ENCODE measurements at regions not wholly inside any gene's neighbourhood (a gene's known extent, or its start where the extent isn't known, plus 50 kb on each side); places are given as distances from the start of the nearest gene placed in this dataset.

DNA sequence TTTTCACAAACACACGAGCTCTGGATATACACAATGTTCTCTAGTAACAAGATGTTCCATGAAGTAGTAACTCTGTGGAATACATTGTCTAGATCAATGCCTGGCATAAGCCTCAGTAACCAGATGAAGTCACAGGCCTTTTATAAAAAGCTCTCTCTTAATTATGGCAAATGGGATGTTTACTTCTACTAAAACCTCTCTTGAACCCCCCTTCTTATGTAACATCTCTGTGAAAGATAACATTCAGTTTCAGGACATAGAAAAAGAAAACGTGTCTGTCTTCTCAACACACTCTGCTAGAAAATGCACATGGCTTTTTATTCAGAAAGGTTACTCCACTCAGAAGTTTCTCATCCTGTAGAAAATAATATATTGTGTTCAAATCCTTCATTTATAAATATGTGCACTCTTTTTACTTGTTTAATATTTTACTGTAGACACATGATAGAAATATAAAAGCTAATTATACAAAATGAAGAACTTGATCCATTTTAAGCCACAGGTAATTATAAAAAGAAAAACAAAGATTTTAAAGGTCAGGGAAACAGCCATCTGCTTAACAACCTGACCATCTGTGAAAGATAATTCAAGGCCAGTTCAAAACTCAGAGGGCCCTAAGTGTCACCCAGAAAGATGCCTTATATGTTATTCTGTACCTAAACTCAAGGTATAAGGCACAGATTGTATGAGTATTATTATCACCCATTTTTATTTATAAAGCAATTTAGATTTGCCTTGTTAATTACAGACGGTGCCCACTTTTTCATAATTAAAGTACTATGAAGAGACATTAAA is 812.0 kb downstream of the CDH18 start:
- ATAC-seq (ENCODE audit: insufficient read depth, low FRiP score) (no peak), DNase-seq (no peak)
- Histone ChIP-seq H3K27ac (ENCODE audit: low read depth in 1 of 2, low read length in 1 of 2) (no peak overlapping the region), H3K4me1 (ENCODE audit: control insufficient read depth in 5 of 5, insufficient read depth in 5 of 5, low read length in 5 of 5) (no peaks in the 10 kb centered on the region), H3K36me3 (ENCODE audit: control insufficient read depth in 4 of 4, insufficient read depth in 4 of 4, low read length in 4 of 4) (no peaks in the 10 kb centered on the region), H3K27me3 (ENCODE audit: control insufficient read depth in 3 of 3, insufficient read depth in 3 of 3, low read length in 2 of 3) (no peaks in the 10 kb centered on the region), H3K4me3 (no peak overlapping the region), H3K9ac (ENCODE audit: insufficient read depth in 1 of 2, low read length in 2 of 2) (no peak overlapping the region), H3K9me3 (ENCODE audit: control insufficient read depth in 4 of 4, insufficient read depth in 3 of 4, low read length in 3 of 4) (no peaks in the 10 kb centered on the region)
- 46 to 53% methylated on average over 3 of the region's 3 CpGs for WGBS, 2 donors
- TF ChIP-seq, protein P1, sequence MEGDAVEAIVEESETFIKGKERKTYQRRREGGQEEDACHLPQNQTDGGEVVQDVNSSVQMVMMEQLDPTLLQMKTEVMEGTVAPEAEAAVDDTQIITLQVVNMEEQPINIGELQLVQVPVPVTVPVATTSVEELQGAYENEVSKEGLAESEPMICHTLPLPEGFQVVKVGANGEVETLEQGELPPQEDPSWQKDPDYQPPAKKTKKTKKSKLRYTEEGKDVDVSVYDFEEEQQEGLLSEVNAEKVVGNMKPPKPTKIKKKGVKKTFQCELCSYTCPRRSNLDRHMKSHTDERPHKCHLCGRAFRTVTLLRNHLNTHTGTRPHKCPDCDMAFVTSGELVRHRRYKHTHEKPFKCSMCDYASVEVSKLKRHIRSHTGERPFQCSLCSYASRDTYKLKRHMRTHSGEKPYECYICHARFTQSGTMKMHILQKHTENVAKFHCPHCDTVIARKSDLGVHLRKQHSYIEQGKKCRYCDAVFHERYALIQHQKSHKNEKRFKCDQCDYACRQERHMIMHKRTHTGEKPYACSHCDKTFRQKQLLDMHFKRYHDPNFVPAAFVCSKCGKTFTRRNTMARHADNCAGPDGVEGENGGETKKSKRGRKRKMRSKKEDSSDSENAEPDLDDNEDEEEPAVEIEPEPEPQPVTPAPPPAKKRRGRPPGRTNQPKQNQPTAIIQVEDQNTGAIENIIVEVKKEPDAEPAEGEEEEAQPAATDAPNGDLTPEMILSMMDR (IDR thresholded peaks at IDR 0.05; ENCODE audit: control extremely low read depth, extremely low read depth), result no peak

DNA sequence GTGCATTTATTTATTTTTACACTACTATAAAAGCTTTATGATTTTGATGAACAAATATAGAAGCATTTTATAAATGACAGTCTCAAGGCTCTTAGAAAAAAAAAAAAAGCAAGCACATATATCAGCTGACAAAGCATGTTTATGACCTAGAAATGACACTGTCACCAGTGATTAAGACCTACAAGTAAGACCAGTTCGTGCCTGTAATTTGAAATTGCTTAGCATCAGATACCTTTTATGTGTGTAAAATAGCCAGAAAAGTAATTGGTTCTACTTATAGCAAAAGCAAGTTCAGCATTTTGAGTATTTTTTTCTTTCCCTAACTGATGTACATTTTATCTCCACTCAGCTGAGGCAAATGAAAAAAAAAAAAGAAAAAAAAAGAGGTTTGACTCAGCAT is 808.4 kb downstream of the CDH18 start:
- Histone ChIP-seq H3K36me3 (ENCODE audit: control insufficient read depth in 4 of 4, insufficient read depth in 4 of 4, low read length in 4 of 4) (no peaks in the 10 kb centered on the region), H3K4me1 (ENCODE audit: control insufficient read depth in 5 of 5, insufficient read depth in 5 of 5, low read length in 5 of 5) (no peaks in the 10 kb centered on the region), H3K4me3 (no peak overlapping the region), H3K27ac (ENCODE audit: low read depth in 1 of 2, low read length in 1 of 2) (no peak overlapping the region), H3K9ac (ENCODE audit: insufficient read depth in 1 of 2, low read length in 2 of 2) (no peak overlapping the region), H3K9me3 (ENCODE audit: control insufficient read depth in 4 of 4, insufficient read depth in 3 of 4, low read length in 3 of 4) (peaks cover 0 to 1% (median 0%) of the 10 kb centered on the region in 4 donors), H3K27me3 (ENCODE audit: control insufficient read depth in 3 of 3, insufficient read depth in 3 of 3, low read length in 2 of 3) (no peaks in the 10 kb centered on the region)
- TF ChIP-seq, protein P1 (IDR thresholded peaks at IDR 0.05; ENCODE audit: control extremely low read depth, extremely low read depth), result no peak
- no peak for DNase-seq
- no peak for ATAC-seq (ENCODE audit: insufficient read depth, low FRiP score)
- WGBS, 2 donors, result 31 to 34% methylated on average over 1 of the region's 1 CpG

DNA sequence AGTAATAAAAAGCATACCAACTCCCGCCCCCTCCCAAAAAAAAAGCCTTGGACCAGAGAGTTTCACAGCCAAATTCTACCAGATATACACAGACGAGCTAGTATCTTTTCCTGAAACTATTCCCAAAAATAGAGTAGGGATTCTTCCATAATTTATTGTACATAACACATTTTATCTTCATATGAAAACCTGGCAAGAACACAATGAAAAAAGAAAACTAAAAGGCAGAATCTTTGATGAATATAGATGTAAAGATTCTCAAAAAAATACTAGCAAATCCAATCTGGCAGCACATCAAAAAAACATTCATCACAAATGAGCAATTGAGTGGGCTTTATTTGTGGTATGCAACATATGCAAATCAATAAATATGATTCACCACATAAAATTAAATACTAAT is 798.8 kb downstream of the CDH18 start:
- Histone ChIP-seq H3K9me3 (ENCODE audit: control insufficient read depth in 4 of 4, insufficient read depth in 3 of 4, low read length in 3 of 4) (peaks cover 0 to 7% (median 2%) of the 10 kb centered on the region in 4 donors), H3K9ac (ENCODE audit: insufficient read depth in 1 of 2, low read length in 2 of 2) (no peak overlapping the region), H3K4me1 (ENCODE audit: control insufficient read depth in 5 of 5, insufficient read depth in 5 of 5, low read length in 5 of 5) (no peaks in the 10 kb centered on the region), H3K36me3 (ENCODE audit: control insufficient read depth in 4 of 4, insufficient read depth in 4 of 4, low read length in 4 of 4) (no peaks in the 10 kb centered on the region), H3K27me3 (ENCODE audit: control insufficient read depth in 3 of 3, insufficient read depth in 3 of 3, low read length in 2 of 3) (no peaks in the 10 kb centered on the region), H3K27ac (ENCODE audit: low read depth in 1 of 2, low read length in 1 of 2) (no peak overlapping the region), H3K4me3 (no peak overlapping the region)
- TF ChIP-seq, protein P1 (IDR thresholded peaks at IDR 0.05; ENCODE audit: control extremely low read depth, extremely low read depth), result no peak
- ATAC-seq (ENCODE audit: insufficient read depth, low FRiP score), result no peak
- 60 to 81% methylated on average over 2 of the region's 2 CpGs for WGBS, 2 donors
- no peak for DNase-seq
